Pancreas (tissue), 10 donors: ENCODE measurements at regions not wholly inside any gene's neighbourhood (a gene's known extent, or its start where the extent isn't known, plus 50 kb on each side); places are given as distances from the start of the nearest gene placed in this dataset.

Experiments
- ATAC-seq, 4 donors: fragments of 200-7000 bp; cut with Tn5 transposase; one replicate each; pipeline versions ENCODE4 v1.8.0 to v1.9.1; 2020; ENCODE audit warnings: mild to moderate bottlenecking in 4 of 4, moderate library complexity in 4 of 4
- DNase-seq, 6 donors: peaks; one replicate each; pipeline ENCODE4 v3.0.0-alpha.2; 2020
- FAIRE-seq: peaks from 2 replicates; lab custom pipeline; 2012; peaks lifted over from hg19 to GRCh38; lab: Jason Lieb, UNC
- H3K27ac ChIP-seq, 4 donors: fragments of 200-600 bp; sonication (generic); 1 replicate in 3 of 4; 2 replicates in 1 of 4; pipeline versions ENCODE4 v1.5.0 to v1.8.0; 2020
- H3K27me3 ChIP-seq, 4 donors: fragments of 200-600 bp; one replicate each; pipeline ENCODE4 v1.8.0; 2021
- H3K36me3 ChIP-seq, 3 donors: fragments of 200-600 bp; sonication (generic) in 1 of 3; one replicate each; pipeline versions ENCODE4 v1.5.0 to v1.8.0; 2020 to 2021
- H3K4me1 ChIP-seq, 3 donors: fragments of 200-600 bp; one replicate each; pipeline ENCODE4 v1.8.0; 2021
- H3K4me3 ChIP-seq, 4 donors: fragments of 200-600 bp; sonication (generic) in 2 of 4; one replicate each; pipeline versions ENCODE4 v1.5.0 to v1.8.0; 2020 to 2021
- H3K9me3 ChIP-seq, 4 donors: fragments of 200-600 bp; one replicate each; pipeline ENCODE4 v1.8.0; 2021
- CTCF ChIP-seq, 4 donors: fragments of 200-600 bp; sonication (generic) in 3 of 4; IDR thresholded peaks; one replicate each; pipeline versions ENCODE4 v1.5.0 to v1.8.0; 2021; ENCODE audit warnings: antibody characterized with exemption in 4 of 4
- WGBS, 2 donors: extraction: QIAGEN DNeasy Blood & Tissue Kit; methylation state at CpG; one replicate each; pipeline ENCODE4 v1.1.7; 2013; 5-methylcytosine and 5-hydroxymethylcytosine counted together
- intact Hi-C, 3 donors: fragments of 100-400 bp; cut with DNase I; formaldehyde crosslinking; loops; one replicate each; pipeline versions ENCODE4 v1.11.1 to v1.14.2; 2022
- donor health status: healthy with polysubstance abuse.
- donor health status: DM: no; HTN: no; CAD: no; lungs with moderate emphysema.
- donor health status: DM: no; HTN: no; CAD: no.
- donor health status: control.
- donor health status: control.
- donor health status: Bipolar disorder and iron deficiency.
- donor health status: DM: yes; HTN: yes; CAD: no.
- donor health status: DM: no; HTN: no; CAD: no.
- donor health status: DM: no; HTN: no; CAD: no.
- donor health status: DM: yes; HTN: yes; CAD: no.

GRCh38 chrY:8151561-8151960, 1185.7 kb upstream of the TSPY4 start:
- no peaks in the 10 kb centered on the region for H3K27me3 ChIP-seq
- TF ChIP-seq CTCF (IDR thresholded peaks at IDR 0.05), result no peak
- H3K4me3 ChIP-seq, result no peak overlapping the region
- no peaks in the 10 kb centered on the region for H3K36me3 ChIP-seq
- no peak for DNase-seq
- FAIRE-seq, result no peak
- no peak overlapping the region for H3K27ac ChIP-seq
- intact Hi-C loops, result no loop called here
- no peaks in the 10 kb centered on the region for H3K4me1 ChIP-seq
- no peaks in the 10 kb centered on the region for H3K9me3 ChIP-seq
- ATAC-seq, result no peak

GRCh38 chrY:8128578-8128977, 1208.7 kb upstream of the TSPY4 start:
- no peak overlapping the region for H3K4me3 ChIP-seq
- WGBS, 2 donors, result 79% methylated on average over 23 of the region's 23 CpGs; no CpG with 5 or more reads in 1 of the 2 donors
- TF ChIP-seq CTCF (IDR thresholded peaks at IDR 0.05), result no peak
- no peak for DNase-seq
- ATAC-seq, result no peak
- H3K9me3 ChIP-seq, result no peaks in the 10 kb centered on the region
- no peaks in the 10 kb centered on the region for H3K27me3 ChIP-seq
- no peaks in the 10 kb centered on the region for H3K4me1 ChIP-seq
- H3K36me3 ChIP-seq, result no peaks in the 10 kb centered on the region
- intact Hi-C loops, result no loop called here
- no peak for FAIRE-seq
- no peak overlapping the region for H3K27ac ChIP-seq

- no peak for TF ChIP-seq CTCF (IDR thresholded peaks at IDR 0.05)
- WGBS, 2 donors, result 57% methylated on average over 12 of the region's 12 CpGs; no CpG with 5 or more reads in 1 of the 2 donors
These were observed 1211.2 kb upstream of the TSPY4 start for GRCh38 chrY:8125907-8126571.

GRCh38 chrY:8121825-8122224, 1210.3 kb upstream of the AMELY start:
- Histone ChIP-seq H3K36me3 (no peaks in the 10 kb centered on the region), H3K4me1 (no peaks in the 10 kb centered on the region), H3K27ac (no peak overlapping the region), H3K9me3 (no peaks in the 10 kb centered on the region), H3K4me3 (no peak overlapping the region), H3K27me3 (no peaks in the 10 kb centered on the region)
- intact Hi-C loops, result no loop called here
- TF ChIP-seq CTCF (IDR thresholded peaks at IDR 0.05), result no peak
- 56% methylated on average over 1 of the region's 1 CpG; no CpG with 5 or more reads in 1 of the 2 donors for WGBS, 2 donors
- ATAC-seq (no peak), FAIRE-seq (no peak), DNase-seq (no peak)

More at GRCh38 chrY:8125907-8126571, 1211.2 kb upstream of the TSPY4 start:
- Histone ChIP-seq H3K36me3 (no peaks in the 10 kb centered on the region), H3K4me3 (no peak overlapping the region), H3K9me3 (no peaks in the 10 kb centered on the region), H3K27ac (no peak overlapping the region), H3K27me3 (no peaks in the 10 kb centered on the region), H3K4me1 (no peaks in the 10 kb centered on the region)
- DNase-seq (no peak), FAIRE-seq (no peak), ATAC-seq (no peak)
- intact Hi-C loops, result no loop called here

- Histone ChIP-seq H3K36me3 (no peaks in the 10 kb centered on the region), H3K27ac (no peak overlapping the region), H3K27me3 (no peaks in the 10 kb centered on the region), H3K9me3 (no peaks in the 10 kb centered on the region), H3K4me3 (no peak overlapping the region), H3K4me1 (no peaks in the 10 kb centered on the region)
- intact Hi-C loops, result no loop called here
- WGBS, 2 donors, result 32% methylated on average over 1 of the region's 1 CpG; no CpG with 5 or more reads in 1 of the 2 donors
- FAIRE-seq (no peak), DNase-seq (no peak), ATAC-seq (no peak)
- TF ChIP-seq CTCF (IDR thresholded peaks at IDR 0.05), result no peak
These were observed 1182.9 kb upstream of the AMELY start for GRCh38 chrY:8094429-8094828.
